ENCODE measurements at regions not wholly inside any gene's neighbourhood (a gene's known extent, or its start where the extent isn't known, plus 50 kb on each side); places are given as distances from the start of the nearest gene placed in this dataset.

GRCh38 chr5:58117542-58117941 is 342.3 kb downstream of the PLK2 start:
- H3K27ac Mint-ChIP-seq (ENCODE audit: unreplicated experiment), result no peak overlapping the region
- no peaks in the 10 kb centered on the region for H3K27me3 Mint-ChIP-seq (ENCODE audit: unreplicated experiment)
- no peak for TF ChIP-seq CTCF (IDR thresholded peaks at IDR 0.05; ENCODE audit: partially characterized antibody, unreplicated experiment)
- H3K9me3 Mint-ChIP-seq (ENCODE audit: unreplicated experiment), result no peaks in the 10 kb centered on the region
- no peak for DNase-seq
- H3K4me3 Mint-ChIP-seq (ENCODE audit: unreplicated experiment), result no peak overlapping the region
- no peaks in the 10 kb centered on the region for H3K4me1 Mint-ChIP-seq (ENCODE audit: low read depth, unreplicated experiment)
- H3K36me3 Mint-ChIP-seq (ENCODE audit: unreplicated experiment), result no peaks in the 10 kb centered on the region

GRCh38 chr5:58116346-58116745 is 343.5 kb downstream of the PLK2 start:
- TF ChIP-seq CTCF (IDR thresholded peaks at IDR 0.05; ENCODE audit: partially characterized antibody, unreplicated experiment), result no peak
- H3K27me3 Mint-ChIP-seq (ENCODE audit: unreplicated experiment), result no peaks in the 10 kb centered on the region
- H3K4me3 Mint-ChIP-seq (ENCODE audit: unreplicated experiment), result no peak overlapping the region
- no peak for DNase-seq
- H3K9me3 Mint-ChIP-seq (ENCODE audit: unreplicated experiment), result no peaks in the 10 kb centered on the region
- no peaks in the 10 kb centered on the region for H3K36me3 Mint-ChIP-seq (ENCODE audit: unreplicated experiment)
- H3K27ac Mint-ChIP-seq (ENCODE audit: unreplicated experiment), result no peak overlapping the region
- H3K4me1 Mint-ChIP-seq (ENCODE audit: low read depth, unreplicated experiment), result no peaks in the 10 kb centered on the region

- no peak for DNase-seq
- H3K9me3 Mint-ChIP-seq (ENCODE audit: unreplicated experiment), result no peaks in the 10 kb centered on the region
- no peaks in the 10 kb centered on the region for H3K27me3 Mint-ChIP-seq (ENCODE audit: unreplicated experiment)
- H3K36me3 Mint-ChIP-seq (ENCODE audit: unreplicated experiment), result no peaks in the 10 kb centered on the region
- H3K4me1 Mint-ChIP-seq (ENCODE audit: low read depth, unreplicated experiment), result no peaks in the 10 kb centered on the region
- no peak for TF ChIP-seq CTCF (IDR thresholded peaks at IDR 0.05; ENCODE audit: partially characterized antibody, unreplicated experiment)
- H3K4me3 Mint-ChIP-seq (ENCODE audit: unreplicated experiment), result no peak overlapping the region
- H3K27ac Mint-ChIP-seq (ENCODE audit: unreplicated experiment), result no peak overlapping the region
Observed at GRCh38 chr5:58115811-58116210, 344.1 kb downstream of the PLK2 start.

- TF ChIP-seq CTCF (IDR thresholded peaks at IDR 0.05; ENCODE audit: partially characterized antibody, unreplicated experiment), result no peak
- no peak overlapping the region for H3K27ac Mint-ChIP-seq (ENCODE audit: unreplicated experiment)
- no peaks in the 10 kb centered on the region for H3K27me3 Mint-ChIP-seq (ENCODE audit: unreplicated experiment)
- peaks cover 1% of the 10 kb centered on the region for H3K9me3 Mint-ChIP-seq (ENCODE audit: unreplicated experiment)
- DNase-seq, result no peak
- H3K4me1 Mint-ChIP-seq (ENCODE audit: low read depth, unreplicated experiment), result peaks cover 2% of the 10 kb centered on the region
- no peaks in the 10 kb centered on the region for H3K36me3 Mint-ChIP-seq (ENCODE audit: unreplicated experiment)
- no peak overlapping the region for H3K4me3 Mint-ChIP-seq (ENCODE audit: unreplicated experiment)
Observed at GRCh38 chr5:58114324-58114723, 345.6 kb downstream of the PLK2 start.

GRCh38 chr5:58113172-58113571 is 346.7 kb downstream of the PLK2 start:
- no peak for DNase-seq
- Mint-ChIP-seq H3K9me3 (ENCODE audit: unreplicated experiment) (peaks cover 1% of the 10 kb centered on the region), H3K27me3 (ENCODE audit: unreplicated experiment) (no peaks in the 10 kb centered on the region), H3K36me3 (ENCODE audit: unreplicated experiment) (no peaks in the 10 kb centered on the region), H3K27ac (ENCODE audit: unreplicated experiment) (no peak overlapping the region), H3K4me3 (ENCODE audit: unreplicated experiment) (no peak overlapping the region), H3K4me1 (ENCODE audit: low read depth, unreplicated experiment) (peaks cover 2% of the 10 kb centered on the region)
- no peak for TF ChIP-seq CTCF (IDR thresholded peaks at IDR 0.05; ENCODE audit: partially characterized antibody, unreplicated experiment)
